GM21529 (cell line): ENCODE measurements at regions not wholly inside any gene's neighbourhood (a gene's known extent, or its start where the extent isn't known, plus 50 kb on each side); places are given as distances from the start of the nearest gene placed in this dataset.

Experiments used
- ATAC-seq: cut with Tn5 transposase; IDR thresholded peaks from one replicate; pipeline ENCODE4 v1.9.1; 2021; ENCODE audit not compliant: unreplicated experiment

GRCh38 chr13:74045583-74045982 lies 88.6 kb downstream of the KLF12 start:
- no peak for ATAC-seq

DNA sequence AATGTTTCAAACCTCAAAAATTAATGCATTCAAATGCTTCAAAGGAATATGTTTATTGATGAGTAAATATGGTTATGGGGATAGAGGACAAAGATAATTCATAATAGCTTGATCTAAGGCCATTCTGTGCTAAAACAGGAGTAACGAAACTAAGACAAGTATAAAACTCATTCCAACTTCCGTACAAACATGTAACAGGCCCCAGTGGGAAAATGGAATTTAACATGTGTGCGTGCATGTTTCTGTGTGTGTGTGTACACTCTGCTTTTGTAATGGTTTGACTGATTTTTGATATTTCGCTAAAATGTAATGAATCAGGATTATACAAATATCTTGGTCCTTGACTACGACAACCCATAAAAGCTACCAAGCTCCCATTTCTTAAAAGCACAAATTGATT lies 91.0 kb downstream of the KLF12 start:
- ATAC-seq, result no peak

GRCh38 chr13:74040200-74040599 lies 94.0 kb downstream of the KLF12 start:
- ATAC-seq, result peak; percentile 99

DNA sequence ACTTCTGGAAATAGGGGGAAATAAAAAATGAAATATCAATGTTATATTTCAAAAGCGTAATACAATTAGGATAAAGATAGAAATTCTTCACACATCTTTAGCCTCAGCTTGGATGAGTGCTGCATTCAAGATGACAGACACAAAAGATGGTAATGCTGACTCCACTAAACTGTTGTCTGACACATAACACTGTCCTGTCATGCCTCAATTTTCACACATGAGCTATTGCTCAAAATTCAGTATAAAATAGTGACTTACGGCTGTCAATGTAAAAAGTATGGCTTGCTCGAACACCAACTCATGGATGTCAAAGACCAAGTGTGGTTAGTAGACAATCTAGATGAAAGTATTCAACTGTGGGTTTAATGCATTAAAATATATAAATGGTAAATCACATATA lies 94.5 kb downstream of the KLF12 start:
- ATAC-seq, result no peak

DNA sequence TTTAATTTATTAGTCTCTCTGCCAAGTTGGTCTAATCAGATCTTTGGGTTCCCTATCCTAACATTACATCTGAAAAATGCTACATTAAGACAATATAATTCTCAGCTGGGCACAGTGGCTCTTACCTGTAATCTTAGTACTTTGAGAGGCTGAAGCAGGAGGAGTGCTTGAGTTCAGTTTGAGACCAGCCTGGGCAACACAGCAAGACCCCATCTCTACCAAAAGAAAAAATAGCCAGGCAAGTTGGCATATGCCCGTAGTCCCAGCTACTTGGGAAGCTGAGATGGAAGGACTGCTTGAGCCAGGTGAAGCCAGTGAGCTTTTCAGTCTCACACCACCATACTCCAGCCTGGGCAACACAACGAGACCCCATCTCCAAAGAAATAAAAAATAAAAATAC lies 95.0 kb downstream of the KLF12 start:
- ATAC-seq, result no peak

DNA sequence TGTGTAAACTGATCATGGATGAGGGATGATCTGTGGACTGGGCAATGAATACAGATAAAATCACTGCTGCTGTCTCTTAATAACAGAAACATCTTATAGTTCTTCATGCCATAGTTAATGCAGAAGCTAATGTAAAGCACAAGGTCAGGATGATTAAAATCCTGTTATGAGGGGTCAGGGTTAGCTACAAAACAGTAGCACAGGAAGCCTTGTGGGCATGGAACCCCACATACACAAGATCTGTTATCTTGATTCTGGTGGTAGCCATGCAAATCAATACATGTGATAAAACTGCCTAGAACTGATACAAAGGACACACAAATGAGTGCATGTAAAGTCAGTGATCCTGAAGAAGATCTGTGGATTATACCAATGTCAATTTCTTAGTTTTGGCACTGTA lies 96.4 kb downstream of the KLF12 start:
- ATAC-seq, result no peak

GRCh38 chr13:74036373-74036772 lies 97.8 kb downstream of the KLF12 start:
- no peak for ATAC-seq

DNA sequence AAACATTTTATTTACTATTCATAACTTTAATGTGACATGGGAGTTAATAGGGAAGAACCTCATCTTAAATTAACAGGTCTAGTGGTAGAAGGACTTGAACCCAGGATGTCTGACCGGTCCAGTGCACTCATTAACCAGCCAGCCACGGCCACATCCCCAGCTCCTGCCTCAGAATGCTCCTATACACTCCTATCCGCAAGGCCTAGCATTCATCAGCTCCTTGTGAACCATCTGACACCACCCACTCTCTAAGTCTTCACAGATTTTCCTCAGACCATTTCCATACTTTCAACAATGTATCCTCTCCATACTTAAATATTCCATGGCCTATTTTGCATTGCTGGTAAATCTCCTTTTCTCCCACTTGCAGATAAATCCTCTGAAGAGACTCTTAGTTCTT lies 98.3 kb downstream of the KLF12 start:
- ATAC-seq, result no peak

DNA sequence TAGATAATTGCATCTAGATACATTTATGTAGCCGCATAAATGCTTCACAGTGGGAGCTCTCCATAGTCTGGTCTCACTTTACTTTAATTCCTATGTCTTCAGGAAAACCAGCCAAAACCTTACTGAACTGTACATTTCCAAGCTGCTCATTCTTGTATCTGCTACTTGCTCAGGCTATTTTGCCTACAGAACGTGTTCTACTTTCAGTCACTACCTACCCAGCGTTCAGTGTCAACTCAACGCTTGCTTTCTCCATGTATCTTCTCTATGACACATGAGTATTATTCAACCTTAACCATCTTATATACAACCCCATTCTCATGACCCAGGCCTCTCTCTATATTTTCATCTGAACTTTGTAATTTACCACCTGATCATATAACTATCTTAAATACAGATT lies 101.9 kb downstream of the KLF12 start:
- no peak for ATAC-seq

GRCh38 chr13:74027161-74027779 lies 106.9 kb downstream of the KLF12 start:
- peak; percentile 48 for ATAC-seq

DNA sequence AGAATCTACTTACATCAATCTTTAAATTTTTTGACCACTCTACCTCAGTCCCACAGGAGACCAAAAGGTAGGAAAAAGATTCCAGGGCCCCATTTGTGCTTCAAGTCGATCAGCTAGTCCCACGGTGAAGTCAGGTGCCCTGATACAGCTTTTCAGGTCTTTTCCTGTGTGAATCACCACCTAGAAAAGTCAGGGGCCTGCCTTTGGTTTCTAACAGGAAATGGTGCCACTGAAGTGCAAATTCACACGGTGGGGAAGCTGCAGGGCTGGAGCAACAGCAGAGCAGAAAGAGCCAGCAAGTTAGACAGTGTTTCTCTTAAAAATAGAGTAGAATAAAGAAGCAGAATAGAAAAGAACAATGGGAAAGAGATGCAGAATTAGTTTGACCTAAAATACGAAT lies 107.5 kb downstream of the KLF12 start:
- peak; percentile 92 for ATAC-seq

- peak; percentile 23 for ATAC-seq
These were observed 108.8 kb downstream of the KLF12 start for GRCh38 chr13:74025369-74025768.

DNA sequence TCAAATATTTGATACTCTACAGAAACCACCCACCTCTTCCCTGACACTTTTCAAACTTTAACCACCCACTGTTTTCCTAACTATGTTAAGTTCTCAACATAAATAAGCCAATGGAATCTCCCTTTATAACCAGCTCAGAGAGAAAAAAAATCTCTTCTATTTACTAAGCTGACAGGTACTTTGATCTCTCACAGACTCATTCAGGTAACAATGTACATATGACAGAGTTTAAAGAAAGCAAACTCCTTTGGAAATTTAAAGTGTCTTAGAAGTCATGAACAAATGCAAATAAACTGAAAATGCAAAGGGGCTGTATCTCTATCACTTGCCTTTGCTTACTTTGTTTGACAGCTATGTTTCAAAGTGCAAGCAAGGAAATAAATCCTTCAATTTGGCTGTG lies 109.3 kb downstream of the KLF12 start:
- ATAC-seq, result no peak

DNA sequence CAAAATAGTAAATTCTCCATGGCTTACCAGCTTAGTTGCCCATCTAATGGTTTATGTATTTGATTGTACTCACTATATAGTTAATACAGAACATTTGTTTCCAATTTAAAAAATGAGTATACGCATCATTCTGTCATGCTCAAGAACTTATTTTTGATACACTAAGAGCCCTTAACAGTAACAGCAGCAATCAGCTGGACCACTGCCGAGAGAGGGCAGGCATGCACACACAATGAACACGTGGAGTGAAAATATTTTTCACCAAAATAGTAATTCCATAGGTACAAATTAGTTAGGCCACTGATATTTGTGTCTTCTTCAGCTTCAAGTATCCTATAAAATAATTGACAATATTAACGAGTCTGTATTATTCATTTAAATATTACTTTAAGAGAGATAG lies 109.9 kb downstream of the KLF12 start:
- ATAC-seq, result no peak

DNA sequence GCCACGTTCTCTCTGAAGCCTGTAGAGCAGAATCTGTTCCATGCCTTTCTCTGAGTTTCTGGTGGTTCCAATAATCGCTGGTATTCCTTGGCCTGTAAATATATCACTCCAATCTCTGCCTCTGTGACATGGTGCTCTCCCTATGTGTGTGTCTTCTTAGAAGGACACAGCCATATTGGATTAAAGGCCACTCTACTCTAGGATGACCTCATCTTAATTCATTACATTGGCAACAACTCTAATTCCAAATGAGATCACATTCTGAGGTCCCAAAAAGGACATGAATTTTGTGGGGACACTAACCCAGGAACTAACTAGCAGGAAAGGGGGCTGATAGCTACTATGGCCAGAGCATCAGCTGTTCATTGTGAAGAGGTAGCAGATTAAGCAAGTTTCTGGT lies 110.7 kb downstream of the KLF12 start:
- ATAC-seq, result no peak

GRCh38 chr13:74021505-74021904 lies 112.7 kb downstream of the KLF12 start:
- no peak for ATAC-seq

GRCh38 chr13:74018062-74018431 lies 116.2 kb downstream of the KLF12 start:
- ATAC-seq, result no peak

- no peak for ATAC-seq
These were observed 116.7 kb downstream of the KLF12 start for GRCh38 chr13:74017301-74018061.

GRCh38 chr13:74015137-74015536 lies 119.1 kb downstream of the KLF12 start:
- peak; percentile 62 for ATAC-seq

DNA sequence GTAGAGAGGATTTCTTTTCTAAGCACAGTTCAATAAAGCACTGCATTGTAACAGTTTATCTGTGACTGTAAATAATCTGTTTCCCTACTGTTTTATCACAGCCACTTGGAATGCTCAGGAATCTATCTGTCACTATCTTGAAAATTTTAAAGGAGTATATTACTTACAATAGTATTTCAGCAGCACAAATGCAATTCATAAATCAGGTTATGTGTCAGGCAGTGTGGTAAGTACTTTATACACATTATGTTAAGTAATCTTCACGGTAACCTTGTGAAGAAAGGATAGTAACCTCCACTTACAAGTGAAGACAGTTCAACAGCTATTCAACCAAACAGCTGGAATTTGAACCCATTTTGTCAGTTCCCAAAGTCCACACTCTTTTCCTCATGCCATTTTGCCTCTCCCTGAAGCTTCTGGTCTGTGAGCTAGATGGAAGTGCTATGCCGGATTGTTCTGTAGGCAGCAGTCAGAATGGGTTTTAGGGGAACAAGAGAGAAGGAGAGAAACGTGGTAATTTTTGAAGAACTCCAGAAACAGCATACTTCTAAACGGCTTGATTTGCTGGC lies 125.0 kb downstream of the KLF12 start:
- no peak for ATAC-seq

DNA sequence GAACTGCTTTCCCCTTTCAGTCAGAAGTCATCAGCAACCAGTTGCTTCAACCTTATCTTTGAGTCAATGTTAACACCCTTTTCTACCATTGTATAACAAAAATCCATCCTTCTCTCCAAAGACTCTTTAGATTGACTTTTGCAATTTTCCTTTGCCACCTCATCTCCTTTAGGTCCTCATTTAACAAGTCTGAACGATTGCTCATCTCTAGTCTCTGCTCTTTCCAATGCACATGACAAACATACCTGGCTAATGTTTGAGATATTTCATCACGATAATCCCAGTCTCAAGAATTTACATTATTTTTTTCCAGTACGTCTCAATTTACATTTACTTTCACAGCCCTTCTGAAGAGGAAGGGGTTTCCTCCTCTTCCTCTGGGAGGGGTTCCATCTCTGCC lies 127.5 kb downstream of the KLF12 start:
- ATAC-seq, result no peak

DNA sequence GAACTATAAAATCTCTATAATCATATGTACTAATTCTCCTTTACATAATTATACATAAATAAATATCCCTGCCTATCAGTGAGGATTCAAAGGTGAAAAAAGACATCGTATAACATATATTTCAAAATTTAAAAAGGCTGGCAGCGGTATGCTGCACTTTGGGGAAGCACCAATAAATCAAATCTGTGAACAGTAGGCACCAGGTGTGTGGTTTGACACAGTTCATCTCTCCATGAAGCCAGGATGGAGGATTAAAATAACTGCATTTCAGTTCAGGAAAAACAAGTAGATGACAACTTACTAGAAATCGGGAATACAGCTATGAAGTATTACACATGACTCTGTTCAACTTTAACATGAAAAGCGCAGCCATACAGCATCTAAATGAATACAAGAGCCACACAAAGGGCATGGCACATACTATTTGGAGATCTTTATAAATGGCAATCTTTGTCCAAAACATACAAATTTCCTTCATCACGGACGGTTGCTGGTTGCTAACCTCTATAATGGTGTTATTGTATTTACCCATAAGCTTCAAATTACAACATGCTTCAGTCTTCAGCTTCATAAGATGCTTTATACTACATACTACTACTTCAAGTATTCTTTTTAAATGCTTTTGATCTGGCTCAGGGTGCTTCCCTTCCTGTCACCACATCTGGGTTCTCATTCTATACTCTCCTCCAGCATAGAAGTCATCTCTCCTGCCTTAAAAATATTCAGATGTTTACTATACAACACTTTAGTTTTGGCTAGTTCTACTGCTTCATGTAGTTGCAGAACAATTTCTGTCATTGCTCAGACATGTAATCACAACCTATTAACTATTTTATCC lies 128.7 kb downstream of the KLF12 start:
- ATAC-seq, result no peak
